ENCODE measurements at regions not wholly inside any gene's neighbourhood (a gene's known extent, or its start where the extent isn't known, plus 50 kb on each side); places are given as distances from the start of the nearest gene placed in this dataset.
"Not testable (repeated sequence)": the region's sequence is repeated elsewhere in the genome, so short reads cannot be mapped to it uniquely, and the experiment has no call there.

GRCh38 chr6:102746941-102747340, 1353.4 kb downstream of the GRIK2 start:
- Histone ChIP-seq H3K4me3 (ENCODE audit: insufficient read depth, low read depth, low read length, poor library complexity, severe bottlenecking) (no peak overlapping the region), H3K27me3 (replicated peaks; ENCODE audit: control insufficient read depth, insufficient read depth, low read length, poor library complexity, severe bottlenecking) (no peaks in the 10 kb centered on the region), H3K9me3 (ENCODE audit: control insufficient read depth, low read length) (no peaks in the 10 kb centered on the region), H3K27ac (ENCODE audit: insufficient read depth, low read length, poor library complexity, severe bottlenecking) (no peak overlapping the region), H3K4me1 (ENCODE audit: control insufficient read depth, insufficient read depth, low read length, poor library complexity, severe bottlenecking) (no peaks in the 10 kb centered on the region), H3K36me3 (ENCODE audit: control insufficient read depth, insufficient read depth, low read length) (no peaks in the 10 kb centered on the region)
- no peak for DNase-seq

- H3K4me1 ChIP-seq (ENCODE audit: control insufficient read depth, insufficient read depth, low read length, poor library complexity, severe bottlenecking), result no peaks in the 10 kb centered on the region
Observed at GRCh38 chr6:102742754-102743356, 1349.3 kb downstream of the GRIK2 start.

GRCh38 chr6:102742028-102742427, 1348.5 kb downstream of the GRIK2 start:
- no peak for DNase-seq
- Histone ChIP-seq H3K36me3 (ENCODE audit: control insufficient read depth, insufficient read depth, low read length) (no peaks in the 10 kb centered on the region), H3K27me3 (replicated peaks; ENCODE audit: control insufficient read depth, insufficient read depth, low read length, poor library complexity, severe bottlenecking) (no peaks in the 10 kb centered on the region), H3K4me3 (ENCODE audit: insufficient read depth, low read depth, low read length, poor library complexity, severe bottlenecking) (no peak overlapping the region), H3K4me1 (ENCODE audit: control insufficient read depth, insufficient read depth, low read length, poor library complexity, severe bottlenecking) (no peaks in the 10 kb centered on the region), H3K9me3 (ENCODE audit: control insufficient read depth, low read length) (no peaks in the 10 kb centered on the region), H3K27ac (ENCODE audit: insufficient read depth, low read length, poor library complexity, severe bottlenecking) (no peak overlapping the region)

More at GRCh38 chr6:102742754-102743356, 1349.3 kb downstream of the GRIK2 start:
- H3K36me3 ChIP-seq (ENCODE audit: control insufficient read depth, insufficient read depth, low read length), result no peaks in the 10 kb centered on the region
- H3K9me3 ChIP-seq (ENCODE audit: control insufficient read depth, low read length), result no peaks in the 10 kb centered on the region
- no peak overlapping the region for H3K27ac ChIP-seq (ENCODE audit: insufficient read depth, low read length, poor library complexity, severe bottlenecking)
- DNase-seq, result no peak
- H3K27me3 ChIP-seq (replicated peaks; ENCODE audit: control insufficient read depth, insufficient read depth, low read length, poor library complexity, severe bottlenecking), result no peaks in the 10 kb centered on the region
- H3K4me3 ChIP-seq (ENCODE audit: insufficient read depth, low read depth, low read length, poor library complexity, severe bottlenecking), result no peak overlapping the region

- DNase-seq, result no peak
- no peaks in the 10 kb centered on the region for H3K9me3 ChIP-seq (ENCODE audit: control insufficient read depth, low read length)
- H3K27me3 ChIP-seq (replicated peaks; ENCODE audit: control insufficient read depth, insufficient read depth, low read length, poor library complexity, severe bottlenecking), result no peaks in the 10 kb centered on the region
- no peak overlapping the region for H3K27ac ChIP-seq (ENCODE audit: insufficient read depth, low read length, poor library complexity, severe bottlenecking)
- no peak overlapping the region for H3K4me3 ChIP-seq (ENCODE audit: insufficient read depth, low read depth, low read length, poor library complexity, severe bottlenecking)
- H3K4me1 ChIP-seq (ENCODE audit: control insufficient read depth, insufficient read depth, low read length, poor library complexity, severe bottlenecking), result no peaks in the 10 kb centered on the region
- H3K36me3 ChIP-seq (ENCODE audit: control insufficient read depth, insufficient read depth, low read length), result no peaks in the 10 kb centered on the region
Observed at GRCh38 chr6:102736941-102737368, 1343.4 kb downstream of the GRIK2 start.

- Histone ChIP-seq H3K36me3 (ENCODE audit: control insufficient read depth, insufficient read depth, low read length) (no peaks in the 10 kb centered on the region), H3K9me3 (ENCODE audit: control insufficient read depth, low read length) (no peaks in the 10 kb centered on the region), H3K4me3 (ENCODE audit: insufficient read depth, low read depth, low read length, poor library complexity, severe bottlenecking) (no peak overlapping the region), H3K27me3 (replicated peaks; ENCODE audit: control insufficient read depth, insufficient read depth, low read length, poor library complexity, severe bottlenecking) (no peaks in the 10 kb centered on the region), H3K27ac (ENCODE audit: insufficient read depth, low read length, poor library complexity, severe bottlenecking) (no peak overlapping the region), H3K4me1 (ENCODE audit: control insufficient read depth, insufficient read depth, low read length, poor library complexity, severe bottlenecking) (no peaks in the 10 kb centered on the region)
- no peak for DNase-seq
Observed at GRCh38 chr6:102732898-102733297, 1339.4 kb downstream of the GRIK2 start.

- H3K4me3 ChIP-seq (ENCODE audit: insufficient read depth, low read depth, low read length, poor library complexity, severe bottlenecking); DNase-seq; H3K27me3 ChIP-seq (replicated peaks; ENCODE audit: control insufficient read depth, insufficient read depth, low read length, poor library complexity, severe bottlenecking); H3K4me1 ChIP-seq (ENCODE audit: control insufficient read depth, insufficient read depth, low read length, poor library complexity, severe bottlenecking); H3K27ac ChIP-seq (ENCODE audit: insufficient read depth, low read length, poor library complexity, severe bottlenecking); H3K9me3 ChIP-seq (ENCODE audit: control insufficient read depth, low read length); H3K36me3 ChIP-seq (ENCODE audit: control insufficient read depth, insufficient read depth, low read length): not testable (repeated sequence)
Observed at GRCh38 chr6:102722086-102722485, 1328.6 kb downstream of the GRIK2 start.

- no peaks in the 10 kb centered on the region for H3K9me3 ChIP-seq (ENCODE audit: control insufficient read depth, low read length)
- H3K27me3 ChIP-seq (replicated peaks; ENCODE audit: control insufficient read depth, insufficient read depth, low read length, poor library complexity, severe bottlenecking), result no peaks in the 10 kb centered on the region
Observed at GRCh38 chr6:102717737-102718456, 1324.4 kb downstream of the GRIK2 start.

GRCh38 chr6:102717252-102717651, 1323.7 kb downstream of the GRIK2 start:
- Histone ChIP-seq H3K36me3 (ENCODE audit: control insufficient read depth, insufficient read depth, low read length) (no peaks in the 10 kb centered on the region), H3K4me3 (ENCODE audit: insufficient read depth, low read depth, low read length, poor library complexity, severe bottlenecking) (no peak overlapping the region), H3K27ac (ENCODE audit: insufficient read depth, low read length, poor library complexity, severe bottlenecking) (no peak overlapping the region), H3K27me3 (replicated peaks; ENCODE audit: control insufficient read depth, insufficient read depth, low read length, poor library complexity, severe bottlenecking) (no peaks in the 10 kb centered on the region), H3K4me1 (ENCODE audit: control insufficient read depth, insufficient read depth, low read length, poor library complexity, severe bottlenecking) (no peaks in the 10 kb centered on the region), H3K9me3 (ENCODE audit: control insufficient read depth, low read length) (no peaks in the 10 kb centered on the region)
- DNase-seq, result no peak

More at GRCh38 chr6:102717737-102718456, 1324.4 kb downstream of the GRIK2 start:
- Histone ChIP-seq H3K36me3 (ENCODE audit: control insufficient read depth, insufficient read depth, low read length) (no peaks in the 10 kb centered on the region), H3K27ac (ENCODE audit: insufficient read depth, low read length, poor library complexity, severe bottlenecking) (no peak overlapping the region), H3K4me3 (ENCODE audit: insufficient read depth, low read depth, low read length, poor library complexity, severe bottlenecking) (no peak overlapping the region), H3K4me1 (ENCODE audit: control insufficient read depth, insufficient read depth, low read length, poor library complexity, severe bottlenecking) (no peaks in the 10 kb centered on the region)
- DNase-seq, result no peak

- H3K36me3 ChIP-seq (ENCODE audit: control insufficient read depth, insufficient read depth, low read length), result no peaks in the 10 kb centered on the region
- H3K27me3 ChIP-seq (replicated peaks; ENCODE audit: control insufficient read depth, insufficient read depth, low read length, poor library complexity, severe bottlenecking), result no peaks in the 10 kb centered on the region
- H3K4me3 ChIP-seq (ENCODE audit: insufficient read depth, low read depth, low read length, poor library complexity, severe bottlenecking), result no peak overlapping the region
- no peak overlapping the region for H3K27ac ChIP-seq (ENCODE audit: insufficient read depth, low read length, poor library complexity, severe bottlenecking)
- H3K9me3 ChIP-seq (ENCODE audit: control insufficient read depth, low read length), result no peaks in the 10 kb centered on the region
- H3K4me1 ChIP-seq (ENCODE audit: control insufficient read depth, insufficient read depth, low read length, poor library complexity, severe bottlenecking), result no peaks in the 10 kb centered on the region
- no peak for DNase-seq
Observed at GRCh38 chr6:102701019-102701418, 1307.5 kb downstream of the GRIK2 start.

- Histone ChIP-seq H3K4me1 (ENCODE audit: control insufficient read depth, insufficient read depth, low read length, poor library complexity, severe bottlenecking) (no peaks in the 10 kb centered on the region), H3K4me3 (ENCODE audit: insufficient read depth, low read depth, low read length, poor library complexity, severe bottlenecking) (no peak overlapping the region), H3K27me3 (replicated peaks; ENCODE audit: control insufficient read depth, insufficient read depth, low read length, poor library complexity, severe bottlenecking) (no peaks in the 10 kb centered on the region), H3K36me3 (ENCODE audit: control insufficient read depth, insufficient read depth, low read length) (no peaks in the 10 kb centered on the region), H3K9me3 (ENCODE audit: control insufficient read depth, low read length) (no peaks in the 10 kb centered on the region), H3K27ac (ENCODE audit: insufficient read depth, low read length, poor library complexity, severe bottlenecking) (no peak overlapping the region)
- DNase-seq, result no peak
Observed at GRCh38 chr6:102686461-102686860, 1293.0 kb downstream of the GRIK2 start.

Data from effector memory CD4-positive, alpha-beta T cell (primary cell).